Heart left ventricle (tissue), 13 donors: ENCODE measurements at regions not wholly inside any gene's neighbourhood (a gene's known extent, or its start where the extent isn't known, plus 50 kb on each side); places are given as distances from the start of the nearest gene placed in this dataset.

Experiments used
- CTCF ChIP-seq, 12 donors: fragments of 200-600 bp; sonication (generic) in 4 of 12; IDR thresholded peaks; one replicate each; pipeline versions ENCODE4 v1.5.0 to v1.8.0; 2018 to 2022; ENCODE audit warnings: antibody characterized with exemption in 12 of 12, mild to moderate bottlenecking in 5 of 12
- POLR2A ChIP-seq, 2 donors: fragments of 450-650 bp; IDR thresholded peaks; one replicate each; pipeline ENCODE4 v1.6.1; 2017; ENCODE audit warnings: antibody characterized with exemption in 2 of 2, mild to moderate bottlenecking in 2 of 2, moderate library complexity in 2 of 2
- donor health status: ischemic (EF 13 %, LVEDD 7.1; RV severe dilation, severe dysfunction).
- donor health status: DM: no; HTN: yes; CAD: no.
- donor health status: DM: no; HTN: no; CAD: no.
- donor health status: ischemic (EF 25% LVEDD 6.9; RV normal size, moderate dysfunction).
- donor health status: ischemic (EF 25% LVEDD 5.7; RV mildly dilated, moderate dysfunction).
- donor health status: ischemic (EF 35%, LVEDD 5.7; RV mildly dilated, moderate dysfunction).
- donor health status: nonischemic (EF 11% LVEDD 7.7; RV severe dilation, severe dysfunction).
- donor health status: DM: yes; HTN: yes; CAD: no.
- donor health status: PGD.
- donor health status: ischemic (EF 29% LVEDD 5.4; RV normal size, mild dysfunction).
- donor health status: nonischemic (EF 23%, LVEDD 6.1; RV moderate dilation, normal function).

GRCh38 chr4:43271946-43272345 lies 379.4 kb downstream of the GRXCR1 start:
- TF ChIP-seq CTCF (IDR thresholded peaks at IDR 0.05) (no peak), POLR2A (IDR thresholded peaks at IDR 0.05) (no peak)
